SJSA1 (cell line): ENCODE measurements at regions not wholly inside any gene's neighbourhood (a gene's known extent, or its start where the extent isn't known, plus 50 kb on each side); places are given as distances from the start of the nearest gene placed in this dataset.

Source experiments
- DNase-seq, 2 experiments: peaks; one replicate each; pipeline ENCODE4 v3.0.0-alpha.2; 2015 to 2020; ENCODE audit warnings: low spot score in 2 of 2, low read depth in 1 of 2
- H3K27ac ChIP-seq: fragments of 250-450 bp; sonication (Bioruptor Pico); 2 replicates; pipeline ENCODE4 v1.5.1; 2020; ENCODE audit warnings: mild to moderate bottlenecking, moderate library complexity
- H3K27me3 ChIP-seq: fragments of 250-450 bp; sonication (Bioruptor Pico); replicated peaks from 2 replicates; pipeline ENCODE4 v1.5.1; 2020; ENCODE audit warnings: mild to moderate bottlenecking, moderate library complexity
- H3K36me3 ChIP-seq: fragments of 250-450 bp; sonication (Bioruptor Pico); 2 replicates; pipeline ENCODE4 v1.5.1; 2020; ENCODE audit warnings: mild to moderate bottlenecking
- H3K4me1 ChIP-seq: fragments of 250-450 bp; sonication (Bioruptor Pico); replicated peaks from 2 replicates; pipeline ENCODE4 v1.6.1; 2021; ENCODE audit warnings: mild to moderate bottlenecking
- H3K4me3 ChIP-seq: fragments of 250-450 bp; sonication (Bioruptor Pico); 2 replicates; pipeline ENCODE4 v1.5.1; 2020; ENCODE audit warnings: mild to moderate bottlenecking
- H3K9me3 ChIP-seq: fragments of 250-450 bp; sonication (Bioruptor Pico); replicated peaks from 2 replicates; pipeline ENCODE4 v1.5.1; 2020; ENCODE audit warnings: mild to moderate bottlenecking

DNA sequence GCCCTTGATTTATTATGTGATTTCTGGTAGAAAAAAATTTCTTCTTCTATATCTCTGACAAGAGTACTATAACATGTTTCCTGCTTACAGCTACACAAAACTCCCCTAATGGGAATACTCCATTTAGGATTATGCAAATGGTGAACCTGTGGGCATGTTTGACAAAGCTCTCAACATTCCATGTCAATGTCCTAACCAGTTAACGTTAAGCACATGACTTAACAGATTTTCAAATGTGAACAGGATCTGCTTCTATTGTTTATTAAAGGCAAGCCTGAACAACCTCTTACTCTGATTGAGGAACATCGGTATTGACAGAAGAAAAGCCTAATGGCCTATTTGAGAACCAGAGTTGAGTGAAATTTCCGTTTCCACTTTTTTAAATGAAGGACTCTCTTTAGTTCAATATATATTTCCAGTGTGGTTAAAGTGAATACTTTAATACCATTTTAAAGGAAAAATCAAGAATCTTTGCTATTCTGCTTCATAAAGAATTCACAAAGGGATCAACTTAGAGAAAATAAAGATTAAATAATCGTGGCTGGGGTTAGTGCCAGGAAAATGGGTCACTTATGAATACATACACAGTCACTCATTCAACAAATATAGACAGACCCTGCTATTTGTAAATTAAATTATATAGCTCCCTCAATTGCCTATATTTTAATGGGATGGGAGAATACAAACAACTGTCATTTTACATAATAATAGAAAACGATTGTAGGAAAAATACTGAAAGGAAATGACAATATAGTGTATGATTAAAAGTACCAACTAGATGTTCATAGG is 300.3 kb upstream of the CBLB start:
- no peaks in the 10 kb centered on the region for H3K27me3 ChIP-seq
- H3K9me3 ChIP-seq = no peaks in the 10 kb centered on the region
- DNase-seq = no peak

DNA sequence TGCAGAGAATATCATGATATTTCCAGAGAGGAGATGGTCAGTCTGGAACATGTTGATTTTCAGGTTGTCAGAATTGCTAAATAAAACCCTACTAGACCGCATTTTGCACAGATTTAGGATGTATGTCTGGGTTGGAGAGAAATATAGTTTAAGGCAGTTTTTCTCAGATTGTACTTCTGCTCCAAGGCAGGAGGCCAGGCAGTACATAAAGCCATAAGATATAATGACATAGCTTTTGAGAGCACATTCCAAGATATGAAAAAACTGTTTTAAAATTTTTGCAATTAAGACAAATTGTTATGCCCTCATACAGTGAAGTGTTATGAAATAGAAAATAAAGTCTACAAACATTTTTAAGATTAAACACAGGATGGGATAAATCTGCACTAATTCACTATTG is 301.8 kb upstream of the CBLB start:
- Histone ChIP-seq H3K9me3 (no peaks in the 10 kb centered on the region), H3K27ac (no peak overlapping the region), H3K27me3 (no peaks in the 10 kb centered on the region), H3K4me1 (no peaks in the 10 kb centered on the region), H3K4me3 (no peak overlapping the region), H3K36me3 (no peaks in the 10 kb centered on the region)
- DNase-seq = no peak

More for the DNA sequence above, 300.3 kb upstream of the CBLB start:
- Histone ChIP-seq H3K36me3 (no peaks in the 10 kb centered on the region), H3K4me1 (no peaks in the 10 kb centered on the region), H3K4me3 (no peak overlapping the region), H3K27ac (no peak overlapping the region)

DNA sequence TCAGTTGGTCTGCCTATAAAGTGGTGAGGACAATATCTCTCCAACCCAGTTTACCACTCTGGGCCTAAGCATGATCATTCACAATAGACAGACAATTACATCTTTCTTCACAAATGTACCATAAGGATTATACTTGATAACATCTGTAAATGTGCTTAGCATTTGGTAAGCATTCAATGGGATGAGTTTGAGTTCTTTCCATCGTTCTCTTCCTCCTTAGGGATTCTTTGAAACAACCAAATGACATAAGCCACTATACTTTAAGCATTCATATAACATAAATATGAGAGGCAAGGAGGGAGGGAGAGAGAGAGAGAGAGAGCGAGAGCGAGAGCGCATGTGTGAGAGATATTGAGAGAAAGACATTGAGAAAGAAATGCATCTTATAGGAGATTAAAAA is 303.3 kb upstream of the CBLB start:
- DNase-seq = no peak
- Histone ChIP-seq H3K9me3 (no peaks in the 10 kb centered on the region), H3K27me3 (no peaks in the 10 kb centered on the region), H3K27ac (no peak overlapping the region), H3K36me3 (no peaks in the 10 kb centered on the region), H3K4me1 (no peaks in the 10 kb centered on the region), H3K4me3 (no peak overlapping the region)

DNA sequence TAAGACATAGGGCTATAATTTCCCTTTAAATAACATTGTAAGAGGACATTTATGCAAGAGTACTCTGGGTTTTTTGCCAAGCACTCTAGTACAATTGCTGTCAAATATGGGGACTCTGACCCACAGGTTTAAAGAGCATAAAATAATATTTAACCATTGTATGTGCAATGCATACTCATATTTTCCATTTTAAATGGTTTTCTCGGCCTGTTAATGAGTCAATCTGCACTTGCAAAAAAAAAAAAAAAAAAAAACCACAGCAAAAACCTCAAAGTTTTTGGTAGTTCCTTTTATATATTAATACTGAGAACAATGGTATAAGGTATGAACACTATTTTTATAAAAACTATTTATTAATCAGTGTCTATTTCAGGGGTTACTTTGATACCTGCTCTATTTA is 304.0 kb upstream of the CBLB start:
- no peaks in the 10 kb centered on the region for H3K4me1 ChIP-seq
- DNase-seq = no peak
- no peaks in the 10 kb centered on the region for H3K27me3 ChIP-seq
- no peak overlapping the region for H3K4me3 ChIP-seq
- no peak overlapping the region for H3K27ac ChIP-seq
- no peaks in the 10 kb centered on the region for H3K36me3 ChIP-seq
- H3K9me3 ChIP-seq = no peaks in the 10 kb centered on the region

DNA sequence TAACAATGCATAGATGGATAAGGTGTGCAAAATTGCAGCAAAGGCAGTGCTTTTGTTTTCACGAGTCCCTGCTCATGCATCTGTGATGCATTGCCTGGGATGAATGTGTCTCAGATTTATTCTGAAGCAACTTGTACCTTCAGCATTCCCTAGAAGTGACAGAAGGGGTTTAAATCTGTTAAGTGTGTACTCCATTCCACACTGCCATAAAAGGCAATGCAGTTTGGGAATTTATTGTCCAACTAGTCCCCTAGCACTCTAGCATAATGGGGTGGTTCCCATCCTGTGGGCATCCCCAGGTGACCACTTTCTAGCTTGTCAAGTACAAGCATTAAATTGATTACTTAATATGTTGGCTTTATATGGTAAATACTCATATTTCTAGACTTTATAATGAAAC is 306.5 kb upstream of the CBLB start:
- Histone ChIP-seq H3K4me1 (no peaks in the 10 kb centered on the region), H3K9me3 (no peaks in the 10 kb centered on the region)
- no peak for DNase-seq

DNA sequence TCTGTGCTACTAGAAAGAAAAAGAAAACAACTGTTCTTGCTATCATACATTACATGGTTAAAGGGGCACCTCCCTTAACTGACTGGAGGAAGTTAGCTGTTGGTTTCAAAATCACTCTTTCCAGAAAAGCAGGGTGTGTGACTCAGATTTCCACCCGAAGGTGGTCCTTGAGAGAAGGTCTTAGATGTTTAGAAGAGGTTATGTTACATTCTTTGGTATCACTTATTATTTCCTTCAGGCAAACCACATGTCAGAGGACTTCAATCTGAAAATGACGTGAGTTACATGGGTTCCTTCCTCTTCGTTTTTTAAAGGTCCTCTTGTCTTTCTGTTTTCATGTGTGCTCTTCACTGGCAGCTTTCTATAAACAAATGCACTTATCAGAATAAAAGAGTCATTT is 307.9 kb upstream of the CBLB start:
- Histone ChIP-seq H3K4me3 (no peak overlapping the region), H3K36me3 (no peaks in the 10 kb centered on the region)

More for the DNA sequence above, 306.5 kb upstream of the CBLB start:
- Histone ChIP-seq H3K27ac (no peak overlapping the region), H3K27me3 (no peaks in the 10 kb centered on the region), H3K36me3 (no peaks in the 10 kb centered on the region), H3K4me3 (no peak overlapping the region)

DNA sequence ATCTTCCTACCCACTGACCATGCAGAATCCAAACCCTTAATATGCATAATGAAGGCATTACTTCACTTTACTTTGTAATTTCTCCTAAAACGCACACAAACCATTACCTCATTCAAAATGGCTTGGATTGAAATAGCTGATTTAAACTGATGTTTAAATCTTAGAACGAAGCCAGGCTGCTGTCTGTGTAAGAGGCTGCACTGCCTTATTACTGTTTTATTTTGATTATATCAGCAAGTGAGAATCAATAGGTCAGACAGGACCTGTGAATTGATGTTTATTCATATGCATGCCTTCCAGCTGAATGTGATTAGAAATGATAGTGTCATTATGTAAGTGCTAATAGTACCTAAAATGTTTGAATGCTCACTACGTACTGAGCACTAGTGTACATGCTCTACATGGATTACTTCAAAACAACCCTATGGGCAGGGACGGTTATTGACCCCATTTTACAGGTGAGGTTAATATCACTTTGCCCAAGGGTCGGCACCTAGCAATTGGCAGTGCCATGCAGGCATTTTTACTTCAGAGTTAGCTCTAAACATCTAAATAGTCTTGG is 314.2 kb upstream of the CBLB start:
- no peak for DNase-seq

More for the DNA sequence above, 307.9 kb upstream of the CBLB start:
- Histone ChIP-seq H3K27me3 (no peaks in the 10 kb centered on the region), H3K9me3 (no peaks in the 10 kb centered on the region), H3K4me1 (no peaks in the 10 kb centered on the region), H3K27ac (no peak overlapping the region)
- peak in 1 of 2 experiments; percentile 6 for DNase-seq

DNA sequence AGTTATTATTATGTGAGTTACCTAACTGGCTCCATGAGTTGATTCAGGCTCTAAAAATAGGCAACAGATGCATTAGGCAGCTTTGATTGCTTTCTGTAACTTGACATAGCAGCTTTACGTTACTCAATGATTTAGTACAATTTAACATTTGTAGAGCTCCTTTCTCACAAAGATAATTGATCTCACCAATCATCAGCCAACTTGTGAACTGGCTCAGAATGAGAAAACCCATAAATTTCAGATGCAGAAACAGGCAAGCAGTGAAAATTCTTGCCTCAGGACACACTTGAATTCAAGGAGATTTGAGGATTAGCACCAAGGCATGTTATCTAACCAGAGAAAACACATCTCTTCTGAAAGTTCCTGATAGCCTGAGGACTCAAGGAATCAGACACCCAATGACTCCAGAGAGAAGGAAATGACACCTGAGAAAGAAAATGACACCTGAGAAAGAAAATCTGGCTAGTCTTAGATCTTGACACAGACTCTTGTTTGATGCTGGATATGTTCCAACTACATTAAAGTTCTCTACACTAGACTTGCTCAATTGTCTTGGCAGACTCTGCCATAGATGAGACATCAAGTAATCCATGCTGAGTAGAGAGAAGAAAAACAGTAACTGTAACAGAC is 315.1 kb upstream of the CBLB start:
- Histone ChIP-seq H3K4me3 (no peak overlapping the region), H3K27me3 (no peaks in the 10 kb centered on the region), H3K9me3 (no peaks in the 10 kb centered on the region), H3K36me3 (no peaks in the 10 kb centered on the region), H3K4me1 (no peaks in the 10 kb centered on the region), H3K27ac (no peak overlapping the region)
- DNase-seq = no peak

More for the DNA sequence above, 314.2 kb upstream of the CBLB start:
- Histone ChIP-seq H3K27me3 (no peaks in the 10 kb centered on the region), H3K27ac (no peak overlapping the region), H3K4me1 (no peaks in the 10 kb centered on the region), H3K9me3 (no peaks in the 10 kb centered on the region), H3K4me3 (no peak overlapping the region), H3K36me3 (no peaks in the 10 kb centered on the region)

DNA sequence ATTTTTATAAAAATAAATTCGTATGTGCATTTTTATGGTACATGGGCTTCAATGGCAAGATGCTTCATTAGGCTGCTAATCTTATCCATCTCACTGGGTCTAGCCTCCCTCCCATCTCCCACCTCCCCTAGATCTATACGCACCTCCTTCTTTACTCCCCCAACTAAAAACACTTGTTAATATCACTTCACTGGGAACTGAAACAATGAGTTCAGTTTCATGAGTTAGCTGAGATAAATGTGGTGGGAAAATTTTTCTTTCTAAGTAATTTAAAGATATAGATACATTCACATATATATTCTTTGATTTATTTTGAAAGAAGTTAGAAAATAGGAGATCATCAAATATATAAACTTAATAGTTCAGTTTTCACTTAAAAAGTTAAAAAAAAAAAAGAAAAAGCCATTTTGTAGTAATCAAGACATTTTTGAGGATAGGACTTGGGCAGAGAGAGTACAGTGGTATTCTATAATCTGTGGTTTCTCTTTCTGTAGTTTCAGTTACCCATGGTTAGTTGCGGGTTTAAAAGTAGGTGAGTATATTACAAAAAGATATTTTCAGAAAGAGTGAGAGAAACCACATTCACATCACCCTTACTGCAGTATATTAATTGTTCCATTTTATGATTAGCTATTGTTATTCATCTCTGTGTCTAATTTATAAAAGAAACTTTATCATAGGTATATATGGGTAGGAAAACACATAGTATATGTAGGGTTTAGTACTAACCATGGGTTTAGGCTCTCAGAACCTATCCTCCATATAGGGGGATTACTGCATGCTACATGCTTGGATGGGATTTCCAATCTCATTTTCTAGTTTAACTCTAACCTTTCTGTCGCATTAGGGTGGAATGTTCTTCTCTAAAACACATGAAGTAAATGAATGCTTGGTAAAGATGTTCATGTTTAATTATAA is 316.0 kb upstream of the CBLB start:
- no peaks in the 10 kb centered on the region for H3K4me1 ChIP-seq
- no peaks in the 10 kb centered on the region for H3K9me3 ChIP-seq
- no peak overlapping the region for H3K27ac ChIP-seq
- H3K4me3 ChIP-seq = no peak overlapping the region
- no peaks in the 10 kb centered on the region for H3K27me3 ChIP-seq
- H3K36me3 ChIP-seq = no peaks in the 10 kb centered on the region
- no peak for DNase-seq

DNA sequence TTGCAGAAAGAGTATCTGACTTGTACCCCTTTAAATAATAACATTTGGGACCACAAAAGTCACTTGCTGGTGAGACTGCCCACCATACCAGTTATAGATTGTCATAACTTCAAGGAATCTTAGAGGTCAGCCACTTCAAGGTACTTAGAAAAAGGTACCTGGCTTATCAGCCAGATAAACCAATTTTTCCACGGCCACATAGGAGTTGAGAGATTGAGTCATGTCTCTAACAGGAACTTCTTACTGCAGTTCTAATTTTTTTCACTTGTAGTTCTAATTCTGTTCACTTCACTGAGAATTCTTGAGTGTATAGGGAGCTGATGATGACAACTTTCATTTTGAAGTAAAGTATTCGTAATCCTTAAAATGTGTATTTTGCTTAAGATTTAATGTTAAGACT is 317.1 kb upstream of the CBLB start:
- no peak for DNase-seq
- no peak overlapping the region for H3K27ac ChIP-seq
- H3K4me3 ChIP-seq = no peak overlapping the region
- no peaks in the 10 kb centered on the region for H3K4me1 ChIP-seq
- H3K36me3 ChIP-seq = no peaks in the 10 kb centered on the region
- no peaks in the 10 kb centered on the region for H3K27me3 ChIP-seq
- no peaks in the 10 kb centered on the region for H3K9me3 ChIP-seq

DNA sequence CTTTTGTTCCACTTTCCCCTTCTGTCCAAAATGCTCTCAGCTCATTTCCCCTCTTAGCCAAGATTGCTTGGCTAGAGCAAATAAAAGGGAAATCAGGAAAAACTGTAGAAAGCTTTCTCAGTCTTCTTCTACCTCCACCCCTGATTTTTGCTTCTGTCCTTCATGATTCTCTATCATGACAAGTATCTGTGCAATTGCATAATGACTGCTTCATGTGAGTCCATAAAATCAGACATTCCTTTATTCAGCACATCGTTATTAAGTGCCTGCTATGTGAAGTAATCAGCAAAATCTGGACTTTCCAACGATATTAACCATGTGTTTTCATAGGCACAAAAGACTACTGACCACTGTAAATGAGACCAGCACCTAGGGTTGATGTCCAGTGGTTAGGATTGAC is 321.5 kb upstream of the CBLB start:
- no peak for DNase-seq
- Histone ChIP-seq H3K4me3 (no peak overlapping the region), H3K27me3 (no peaks in the 10 kb centered on the region), H3K36me3 (no peaks in the 10 kb centered on the region), H3K9me3 (no peaks in the 10 kb centered on the region), H3K27ac (no peak overlapping the region), H3K4me1 (no peaks in the 10 kb centered on the region)

DNA sequence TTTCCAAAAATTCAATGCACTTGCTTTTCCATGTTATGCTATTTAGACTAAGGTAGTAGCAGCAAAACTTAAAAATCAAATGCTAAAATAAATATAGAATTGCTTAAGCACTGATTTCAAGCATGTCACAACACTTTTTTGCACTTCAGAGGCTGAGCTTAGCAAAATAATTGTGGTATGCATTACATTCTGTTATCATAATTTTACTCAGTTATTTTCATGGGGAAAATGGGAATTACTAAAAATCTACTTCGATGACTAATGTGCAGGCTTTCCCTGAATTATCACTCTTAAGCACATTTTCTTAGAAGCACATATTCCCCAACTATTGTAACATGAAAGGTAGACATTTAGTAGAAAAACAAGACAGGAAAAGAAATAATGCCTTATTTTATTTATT is 322.4 kb upstream of the CBLB start:
- Histone ChIP-seq H3K36me3 (no peaks in the 10 kb centered on the region), H3K27ac (no peak overlapping the region), H3K4me1 (no peaks in the 10 kb centered on the region), H3K9me3 (no peaks in the 10 kb centered on the region), H3K27me3 (no peaks in the 10 kb centered on the region), H3K4me3 (no peak overlapping the region)
- no peak for DNase-seq

DNA sequence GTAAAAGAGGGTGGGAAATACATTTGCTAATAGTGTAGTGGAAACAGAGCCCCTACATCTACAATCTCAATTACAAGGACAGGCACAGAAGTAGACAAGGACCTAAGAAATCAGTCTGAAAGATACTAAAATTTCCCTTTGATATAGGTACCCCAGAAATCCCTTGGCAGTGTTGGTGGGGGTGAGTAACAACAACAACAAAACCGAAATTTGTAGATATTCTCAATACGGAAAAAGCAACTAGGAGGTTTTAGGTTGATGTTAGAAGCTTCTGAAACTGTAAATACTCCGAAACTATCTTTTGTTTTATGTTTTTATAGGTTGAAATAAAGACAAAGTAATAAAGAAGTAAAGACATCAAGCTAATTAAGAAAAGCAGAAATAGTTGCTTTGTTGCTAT is 323.1 kb upstream of the CBLB start:
- H3K9me3 ChIP-seq = no peaks in the 10 kb centered on the region
- no peak overlapping the region for H3K27ac ChIP-seq
- H3K4me3 ChIP-seq = no peak overlapping the region
- no peaks in the 10 kb centered on the region for H3K36me3 ChIP-seq
- DNase-seq = no peak
- H3K4me1 ChIP-seq = no peaks in the 10 kb centered on the region
- no peaks in the 10 kb centered on the region for H3K27me3 ChIP-seq

DNA sequence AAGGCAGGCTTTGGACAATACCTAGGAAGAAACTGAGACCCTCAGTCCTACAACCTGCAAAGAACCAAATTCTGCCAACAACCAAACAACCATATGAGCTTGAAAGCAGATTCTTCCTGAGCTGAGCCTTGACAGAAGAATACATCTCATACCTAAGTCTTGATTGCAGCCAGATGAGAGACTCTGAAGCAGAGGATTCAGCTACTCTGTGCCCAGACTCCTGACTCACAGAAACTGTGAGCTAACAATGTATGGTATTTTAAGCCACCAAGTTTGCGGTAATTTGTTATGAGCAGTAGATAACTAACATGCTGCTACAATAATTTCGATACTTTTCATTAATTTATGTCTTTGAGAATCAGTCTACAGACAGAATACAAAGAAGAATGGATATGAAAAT is 325.1 kb upstream of the CBLB start:
- H3K4me1 ChIP-seq = no peaks in the 10 kb centered on the region

More for the DNA sequence above, 325.1 kb upstream of the CBLB start:
- Histone ChIP-seq H3K4me3 (no peak overlapping the region), H3K9me3 (no peaks in the 10 kb centered on the region), H3K36me3 (no peaks in the 10 kb centered on the region), H3K27ac (no peak overlapping the region), H3K27me3 (no peaks in the 10 kb centered on the region)
- no peak for DNase-seq
